ENCODE measurements at regions not wholly inside any gene's neighbourhood (a gene's known extent, or its start where the extent isn't known, plus 50 kb on each side); places are given as distances from the start of the nearest gene placed in this dataset.

GRCh38 chr5:58227858-58228257, 232.0 kb downstream of the PLK2 start:
- Mint-ChIP-seq H3K9me3 (ENCODE audit: low read depth) (peaks cover 7% of the 10 kb centered on the region), H3K27ac (no peak overlapping the region), H3K4me1 (ENCODE audit: low read depth) (no peaks in the 10 kb centered on the region), H3K36me3 (ENCODE audit: insufficient read depth) (no peaks in the 10 kb centered on the region), H3K4me3 (ENCODE audit: low read depth) (no peak overlapping the region), H3K27me3 (no peaks in the 10 kb centered on the region)
- TF ChIP-seq CTCF (IDR thresholded peaks at IDR 0.05; ENCODE audit: unreplicated experiment), result no peak
- no peak for DNase-seq (ENCODE audit: low spot score, unreplicated experiment)

GRCh38 chr5:58224661-58225060, 235.2 kb downstream of the PLK2 start:
- DNase-seq (ENCODE audit: low spot score, unreplicated experiment), result no peak

DNA sequence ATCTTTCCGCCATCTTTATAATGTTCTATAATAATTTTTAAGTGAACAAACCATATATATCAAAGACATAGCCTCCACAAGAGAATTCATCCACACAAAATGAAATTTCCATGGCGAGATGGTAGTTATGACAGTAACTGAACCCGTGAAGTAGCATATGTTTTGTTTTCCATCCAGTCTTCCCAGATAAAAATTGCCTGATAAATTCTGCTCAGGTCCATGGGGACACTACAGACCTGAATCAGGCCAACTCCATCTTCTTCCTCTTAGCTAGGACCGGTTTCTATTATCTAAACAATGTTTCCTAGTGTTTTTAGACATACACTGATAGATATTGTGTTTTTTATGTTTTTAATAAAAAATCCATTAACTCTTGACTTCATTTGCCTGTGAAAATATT, 235.7 kb downstream of the PLK2 start:
- Mint-ChIP-seq H3K4me1 (ENCODE audit: low read depth) (no peaks in the 10 kb centered on the region), H3K36me3 (ENCODE audit: insufficient read depth) (no peaks in the 10 kb centered on the region), H3K27me3 (no peaks in the 10 kb centered on the region), H3K9me3 (ENCODE audit: low read depth) (peaks cover 7% of the 10 kb centered on the region), H3K4me3 (ENCODE audit: low read depth) (no peak overlapping the region), H3K27ac (no peak overlapping the region)
- TF ChIP-seq CTCF (IDR thresholded peaks at IDR 0.05; ENCODE audit: unreplicated experiment), result no peak
- DNase-seq (ENCODE audit: low spot score, unreplicated experiment), result no peak

More at GRCh38 chr5:58224661-58225060, 235.2 kb downstream of the PLK2 start:
- TF ChIP-seq CTCF (IDR thresholded peaks at IDR 0.05; ENCODE audit: unreplicated experiment), result no peak
- Mint-ChIP-seq H3K4me1 (ENCODE audit: low read depth) (no peaks in the 10 kb centered on the region), H3K9me3 (ENCODE audit: low read depth) (peaks cover 7% of the 10 kb centered on the region), H3K27ac (no peak overlapping the region), H3K4me3 (ENCODE audit: low read depth) (no peak overlapping the region), H3K27me3 (no peaks in the 10 kb centered on the region), H3K36me3 (ENCODE audit: insufficient read depth) (no peaks in the 10 kb centered on the region)

DNA sequence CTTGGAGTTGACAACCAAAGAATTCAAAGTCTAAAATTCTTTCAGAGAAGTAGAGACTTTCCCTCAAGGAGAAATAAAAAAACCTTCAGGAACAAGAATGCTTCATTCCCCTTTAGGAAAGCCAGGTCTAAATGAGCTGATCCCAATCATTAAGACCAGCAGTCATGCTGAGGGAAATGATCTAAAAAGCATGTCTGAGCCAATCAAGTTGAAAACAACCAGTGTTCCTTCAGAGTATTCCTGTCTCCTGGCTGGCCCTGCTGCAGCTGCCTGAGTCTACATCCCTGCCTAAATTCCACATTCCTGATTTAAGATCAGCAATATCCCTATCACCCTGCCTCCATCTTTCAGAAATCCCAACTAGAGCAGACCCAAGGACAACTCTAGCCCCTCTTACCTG, 244.5 kb downstream of the PLK2 start:
- Mint-ChIP-seq H3K4me3 (ENCODE audit: low read depth) (no peak overlapping the region), H3K36me3 (ENCODE audit: insufficient read depth) (no peaks in the 10 kb centered on the region), H3K27me3 (no peaks in the 10 kb centered on the region), H3K27ac (no peak overlapping the region), H3K4me1 (ENCODE audit: low read depth) (no peaks in the 10 kb centered on the region), H3K9me3 (ENCODE audit: low read depth) (peaks cover 17% of the 10 kb centered on the region)
- no peak for DNase-seq (ENCODE audit: low spot score, unreplicated experiment)
- TF ChIP-seq CTCF (IDR thresholded peaks at IDR 0.05; ENCODE audit: unreplicated experiment), result no peak

GRCh38 chr5:58211441-58211840, 248.4 kb downstream of the PLK2 start:
- H3K27me3 Mint-ChIP-seq, result no peaks in the 10 kb centered on the region
- no peak for DNase-seq (ENCODE audit: low spot score, unreplicated experiment)

More at GRCh38 chr5:58211441-58211840, 248.4 kb downstream of the PLK2 start:
- Mint-ChIP-seq H3K27ac (no peak overlapping the region), H3K4me1 (ENCODE audit: low read depth) (peaks cover 3% of the 10 kb centered on the region), H3K4me3 (ENCODE audit: low read depth) (no peak overlapping the region), H3K9me3 (ENCODE audit: low read depth) (peaks cover 3% of the 10 kb centered on the region), H3K36me3 (ENCODE audit: insufficient read depth) (no peaks in the 10 kb centered on the region)
- no peak for TF ChIP-seq CTCF (IDR thresholded peaks at IDR 0.05; ENCODE audit: unreplicated experiment)
